Epithelial cell of proximal tubule (primary cell): ENCODE measurements at regions not wholly inside any gene's neighbourhood (a gene's known extent, or its start where the extent isn't known, plus 50 kb on each side); places are given as distances from the start of the nearest gene placed in this dataset.

ENCODE experiments used
- DNase-seq: peaks from one replicate; pipeline ENCODE4 v3.0.0-alpha.2; 2011; ENCODE audit warnings: low read depth
- H3K4me3 ChIP-seq: 2 replicates; pipeline ENCODE4 v1.5.1; 2011; ENCODE audit warnings: low read depth, mild to moderate bottlenecking, low read length
- CTCF ChIP-seq: conservative IDR thresholded peaks from 2 replicates; pipeline ENCODE4 v1.5.1; 2012; ENCODE audit warnings: low read depth, mild to moderate bottlenecking, low read length

GRCh38 chr16:73629011-73629410, 581.1 kb upstream of the ZFHX3 start:
- no peak for TF ChIP-seq CTCF
- no peak for DNase-seq

DNA sequence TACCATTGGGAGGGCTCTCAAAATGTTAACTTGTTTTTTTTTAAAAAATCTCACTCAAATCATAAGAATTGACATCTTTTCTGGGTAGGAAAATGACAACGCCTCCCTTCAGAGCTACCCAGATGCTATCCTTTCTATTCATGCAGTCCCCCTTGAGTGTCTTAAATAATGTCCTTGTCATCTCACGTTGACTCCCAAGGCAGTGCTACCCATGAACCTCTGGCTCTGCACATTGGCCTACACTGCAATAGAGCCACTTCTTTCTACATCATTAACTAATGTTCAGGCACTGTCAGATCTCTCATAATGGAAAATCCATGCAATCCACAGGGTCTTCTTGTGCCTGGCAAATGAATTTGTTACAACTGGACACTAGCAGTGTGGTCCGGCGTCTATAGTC, 569.8 kb upstream of the ZFHX3 start:
- H3K4me3 ChIP-seq = no peak overlapping the region
- DNase-seq = no peak
- no peak for TF ChIP-seq CTCF

More at GRCh38 chr16:73629011-73629410, 581.1 kb upstream of the ZFHX3 start:
- H3K4me3 ChIP-seq = no peak overlapping the region

GRCh38 chr16:73616770-73617169, 568.8 kb upstream of the ZFHX3 start:
- no peak for DNase-seq
- no peak for TF ChIP-seq CTCF
- no peak overlapping the region for H3K4me3 ChIP-seq

DNA sequence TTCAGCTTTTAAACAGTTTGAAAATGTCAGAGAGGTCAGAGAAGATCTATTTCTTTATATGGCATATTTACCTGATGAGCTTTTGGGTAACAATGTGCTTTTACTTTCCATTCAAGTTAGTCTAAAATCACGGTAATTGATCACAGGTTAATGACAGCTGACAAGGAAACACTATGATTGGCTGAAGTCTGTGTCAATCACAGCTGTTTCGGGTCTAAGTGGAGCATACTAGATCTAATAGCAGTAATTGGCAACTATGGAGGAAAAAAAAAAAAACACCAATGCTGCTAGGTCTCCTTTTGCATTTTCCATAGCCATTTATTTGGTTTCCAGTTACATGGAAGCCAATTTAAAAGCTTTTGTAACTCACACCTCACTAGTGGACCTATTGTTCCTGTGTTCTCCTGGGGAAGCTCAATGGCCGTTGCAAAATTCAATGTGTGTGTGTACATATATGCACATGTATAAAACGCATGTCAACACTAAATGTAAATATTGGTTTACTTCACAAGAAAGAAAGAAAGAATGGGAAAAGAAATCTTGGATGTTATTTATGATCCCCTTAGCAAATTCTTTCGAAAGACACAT, 568.3 kb upstream of the ZFHX3 start:
- no peak for TF ChIP-seq CTCF
- no peak for DNase-seq
- H3K4me3 ChIP-seq = no peak overlapping the region

- no peak for DNase-seq
- H3K4me3 ChIP-seq = no peak overlapping the region
- no peak for TF ChIP-seq CTCF
These were observed 567.4 kb upstream of the ZFHX3 start for GRCh38 chr16:73615071-73615940.

DNA sequence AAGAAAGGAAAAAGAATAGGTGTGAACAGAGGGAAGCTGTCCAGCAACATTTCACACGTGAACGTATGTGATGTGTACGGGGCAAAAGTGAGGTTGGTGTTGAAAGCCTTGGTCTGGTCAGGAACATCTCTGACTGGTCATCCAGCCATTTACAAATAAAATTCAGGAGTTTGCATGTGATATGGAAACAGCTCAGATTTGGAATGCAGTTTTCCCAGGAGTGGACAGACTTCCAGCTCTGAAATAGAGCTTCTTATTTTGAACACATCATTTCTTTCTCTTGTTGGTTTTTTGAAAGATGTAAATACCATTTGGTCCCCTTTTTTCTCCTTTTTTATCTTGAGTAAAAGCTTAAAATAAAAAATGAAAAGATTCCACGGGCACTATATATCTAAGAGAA, 566.2 kb upstream of the ZFHX3 start:
- no peak for DNase-seq
- no peak for TF ChIP-seq CTCF
- H3K4me3 ChIP-seq = no peak overlapping the region
